BLaER1 treated with 17β-estradiol and CSF1 and Interleukin-3, amounts not matched to agents 10 nM and 100 nM (cell line): ENCODE measurements at regions not wholly inside any gene's neighbourhood (a gene's known extent, or its start where the extent isn't known, plus 50 kb on each side); places are given as distances from the start of the nearest gene placed in this dataset.

ENCODE experiments used
- H3K27ac ChIP-seq, 11 experiments: shearing (Covaris generic); formaldehyde crosslinking; 2 replicates each; pipeline ENCODE4 v1.8.1; 2022
- H3K27me3 ChIP-seq, 11 experiments: shearing (Covaris generic); formaldehyde crosslinking; 2 replicates each; pipeline ENCODE4 v1.8.1; 2022
- H3K36me3 ChIP-seq, 11 experiments: shearing (Covaris generic); formaldehyde crosslinking; 2 replicates each; pipeline ENCODE4 v1.8.1; 2022
- H3K4me1 ChIP-seq, 10 experiments: shearing (Covaris generic); formaldehyde crosslinking; 2 replicates each; pipeline ENCODE4 v1.8.1; 2022
- H3K4me2 ChIP-seq, 11 experiments: shearing (Covaris generic); formaldehyde crosslinking; 2 replicates each; pipeline ENCODE4 v1.8.1; 2022
- H3K4me3 ChIP-seq, 10 experiments: shearing (Covaris generic); formaldehyde crosslinking; 2 replicates each; pipeline ENCODE4 v1.8.1; 2022
- H3K9ac ChIP-seq, 11 experiments: shearing (Covaris generic); formaldehyde crosslinking; 2 replicates each; pipeline ENCODE4 v1.8.1; 2022
- H3K9me3 ChIP-seq, 11 experiments: shearing (Covaris generic); formaldehyde crosslinking; replicated peaks in 1 of 11; 2 replicates each; pipeline ENCODE4 v1.8.1; 2022
- H4K20me1 ChIP-seq, 11 experiments: shearing (Covaris generic); formaldehyde crosslinking; 2 replicates each; pipeline ENCODE4 v1.8.1; 2022
- Cebpa-rat ChIP-seq, 11 experiments: shearing (Covaris generic); IDR thresholded peaks; 2 replicates each; pipeline ENCODE4 v1.8.1; 2022

DNA sequence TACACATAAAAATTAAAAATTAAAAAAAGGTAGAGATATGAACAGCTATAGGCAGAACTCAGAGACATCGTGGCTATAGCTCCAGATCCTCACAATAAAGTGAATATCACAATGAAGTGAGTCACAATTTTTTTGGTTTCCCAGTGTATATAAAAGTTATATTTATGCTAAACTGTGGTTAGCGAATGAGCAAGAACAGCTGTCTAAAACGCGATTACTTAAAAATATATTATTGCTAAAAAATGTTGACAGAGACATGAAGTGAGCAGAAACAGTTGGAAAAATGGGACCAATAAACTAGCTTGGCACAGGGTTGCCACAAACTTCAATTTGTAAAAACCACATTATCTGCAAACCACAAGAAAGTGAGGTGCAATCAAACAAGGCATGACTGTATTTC lies 551.7 kb upstream of the NETO1 start:
- H3K4me2 ChIP-seq: no peak overlapping the region
- H3K36me3 ChIP-seq: no peaks in the 10 kb centered on the region
- peaks cover 0 to 5% (median 0%) of the 10 kb centered on the region in 11 experiments; a peak in 2 of 22 replicates for H3K9me3 ChIP-seq
- H3K27me3 ChIP-seq: no peaks in the 10 kb centered on the region
- no peak overlapping the region for H3K4me3 ChIP-seq
- peaks cover 0 to 2% (median 0%) of the 10 kb centered on the region in 10 experiments; a peak in 2 of 20 replicates for H3K4me1 ChIP-seq
- H3K9ac ChIP-seq: no peak overlapping the region
- no peak overlapping the region for H3K27ac ChIP-seq
- TF ChIP-seq Cebpa-rat (IDR thresholded peaks at IDR 0.05): no peak
- H4K20me1 ChIP-seq: no peaks in the 10 kb centered on the region

DNA sequence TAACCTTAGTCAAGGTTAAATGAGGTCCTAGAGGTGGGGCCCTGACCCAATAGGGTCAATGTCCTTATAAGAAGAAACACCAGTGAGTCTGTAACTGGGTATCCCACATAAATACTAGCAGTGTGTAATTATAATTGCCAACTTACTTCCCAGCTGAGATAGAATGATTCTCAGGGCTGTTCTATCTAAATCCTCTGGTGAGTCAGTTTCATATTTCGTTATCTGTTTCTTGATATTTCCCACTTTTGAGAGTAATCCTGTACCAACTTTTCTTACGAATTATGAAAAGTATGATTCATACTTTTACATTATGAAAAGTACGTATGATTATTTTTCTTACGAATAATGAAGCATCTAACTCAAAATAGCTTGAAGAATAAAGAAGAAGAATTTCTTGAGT lies 546.8 kb upstream of the NETO1 start:
- Histone ChIP-seq H3K36me3 (no peaks in the 10 kb centered on the region), H3K9me3 (peaks cover 0 to 11% (median 0%) of the 10 kb centered on the region in 11 experiments; a peak in 2 of 22 replicates)
- no peak for TF ChIP-seq Cebpa-rat (IDR thresholded peaks at IDR 0.05)

DNA sequence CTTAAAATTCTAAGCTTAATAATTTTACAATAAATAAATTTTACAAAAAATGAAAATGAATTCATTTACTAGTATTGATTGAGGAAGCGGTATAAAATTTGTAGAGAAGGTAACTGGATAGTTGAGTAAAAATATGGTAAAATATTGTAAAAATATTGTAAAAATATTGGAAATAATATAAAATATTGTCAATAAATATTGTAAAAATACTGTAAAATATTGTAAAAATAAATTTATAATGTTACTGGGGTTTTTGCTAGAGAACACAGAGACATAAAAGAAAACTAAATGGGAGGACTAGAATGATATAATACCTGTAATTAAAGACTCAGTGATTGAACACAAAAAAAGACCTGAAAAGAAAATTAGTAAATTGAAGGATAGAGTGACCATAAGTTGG lies 546.3 kb upstream of the NETO1 start:
- Histone ChIP-seq H4K20me1 (no peaks in the 10 kb centered on the region), H3K9me3 (peaks cover 0 to 11% (median 0%) of the 10 kb centered on the region in 11 experiments; a peak in 2 of 22 replicates), H3K36me3 (no peaks in the 10 kb centered on the region), H3K9ac (no peak overlapping the region), H3K4me2 (no peak overlapping the region), H3K27ac (no peak overlapping the region), H3K4me3 (no peak overlapping the region), H3K27me3 (no peaks in the 10 kb centered on the region), H3K4me1 (peaks cover 0 to 10% (median 3%) of the 10 kb centered on the region in 10 experiments; a peak in 6 of 20 replicates)
- TF ChIP-seq Cebpa-rat (IDR thresholded peaks at IDR 0.05): no peak

More for the DNA sequence above, 546.8 kb upstream of the NETO1 start:
- Histone ChIP-seq H3K27ac (no peak overlapping the region), H3K9ac (no peak overlapping the region), H4K20me1 (no peaks in the 10 kb centered on the region), H3K4me2 (no peak overlapping the region), H3K4me3 (no peak overlapping the region), H3K27me3 (no peaks in the 10 kb centered on the region), H3K4me1 (peaks cover 0 to 10% (median 3%) of the 10 kb centered on the region in 10 experiments; a peak in 6 of 20 replicates)

DNA sequence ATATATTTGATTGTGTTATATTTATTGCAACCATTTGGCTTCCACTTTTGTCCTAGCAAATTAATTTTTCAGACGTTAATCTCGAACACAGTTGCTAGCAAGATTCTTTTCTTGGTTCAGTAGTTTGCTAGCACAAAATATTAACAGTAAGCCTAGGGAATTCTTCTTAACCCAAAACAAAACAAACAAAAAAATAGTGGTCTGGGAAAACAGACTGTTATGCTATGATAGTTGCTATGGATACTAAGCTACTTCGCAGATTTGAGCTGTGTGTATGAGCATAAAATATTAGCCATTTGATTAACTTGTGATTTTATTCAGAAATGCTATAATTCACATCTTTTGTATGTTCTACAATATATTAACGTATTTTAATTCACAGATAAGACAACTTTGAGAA lies 541.5 kb upstream of the NETO1 start:
- Histone ChIP-seq H3K4me3 (no peak overlapping the region), H3K36me3 (no peaks in the 10 kb centered on the region), H3K27me3 (no peaks in the 10 kb centered on the region), H3K4me2 (no peak overlapping the region), H3K27ac (no peak overlapping the region), H3K9ac (no peak overlapping the region), H3K9me3 (0 out of 22 replicates have a peak, but pooled peaks cover 0 to 6% (median 0%) of the 10 kb centered on the region in 11 experiments), H3K4me1 (peaks cover 0 to 10% (median 3%) of the 10 kb centered on the region in 10 experiments; a peak in 5 of 20 replicates), H4K20me1 (no peaks in the 10 kb centered on the region)
- no peak for TF ChIP-seq Cebpa-rat (IDR thresholded peaks at IDR 0.05)

DNA sequence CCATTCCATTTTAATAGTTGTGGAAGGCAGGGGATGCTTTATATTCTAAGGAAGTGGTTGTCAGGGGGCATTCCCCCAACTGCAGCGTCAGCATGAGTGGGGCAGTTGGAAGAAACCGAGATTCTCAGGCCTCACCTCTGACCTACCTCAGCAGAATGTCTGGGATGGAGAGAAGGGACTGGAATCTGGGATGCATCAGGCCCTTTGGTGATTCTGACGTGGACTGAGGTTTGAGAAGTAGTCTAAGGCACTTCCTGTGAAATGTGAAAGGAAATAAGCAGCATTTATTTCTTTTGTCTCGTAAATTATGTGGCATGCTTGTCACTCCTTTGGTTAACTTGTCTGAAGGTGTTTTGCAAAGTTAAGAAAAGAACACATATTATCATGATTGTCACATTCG lies 540.7 kb upstream of the NETO1 start:
- no peaks in the 10 kb centered on the region for H3K36me3 ChIP-seq
- no peak for TF ChIP-seq Cebpa-rat (IDR thresholded peaks at IDR 0.05)
- no peak overlapping the region for H3K4me3 ChIP-seq
- H3K27ac ChIP-seq: no peak overlapping the region
- H3K9me3 ChIP-seq: 0 out of 22 replicates have a peak, but pooled peaks cover 0 to 6% (median 0%) of the 10 kb centered on the region in 11 experiments
- H3K27me3 ChIP-seq: no peaks in the 10 kb centered on the region
- peaks cover 0 to 8% (median 3%) of the 10 kb centered on the region in 10 experiments; a peak in 5 of 20 replicates for H3K4me1 ChIP-seq
- no peak overlapping the region for H3K4me2 ChIP-seq
- no peak overlapping the region for H3K9ac ChIP-seq
- no peaks in the 10 kb centered on the region for H4K20me1 ChIP-seq

DNA sequence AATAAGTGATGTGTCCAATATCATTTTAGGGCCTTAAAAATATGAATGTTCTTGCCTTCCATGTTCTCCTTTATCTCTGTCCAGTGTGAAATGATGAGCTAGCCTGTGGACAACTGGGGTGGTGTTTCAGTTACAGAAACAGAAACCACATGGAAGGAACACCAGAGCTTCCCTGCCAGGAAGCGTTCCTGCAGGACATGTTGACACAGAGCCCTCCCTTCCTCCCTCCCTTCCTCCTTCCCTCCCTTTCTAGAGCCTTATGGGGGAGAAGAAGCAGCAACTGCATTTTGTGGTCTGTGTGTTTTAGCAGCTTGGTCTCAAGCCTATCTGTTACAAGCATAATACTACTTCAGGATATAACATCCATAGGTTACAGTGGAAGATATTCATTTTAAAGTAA lies 539.7 kb upstream of the NETO1 start:
- 0 out of 22 replicates have a peak, but pooled peaks cover 0 to 6% (median 0%) of the 10 kb centered on the region in 11 experiments for H3K9me3 ChIP-seq
- H3K27ac ChIP-seq: no peak overlapping the region
- no peaks in the 10 kb centered on the region for H3K27me3 ChIP-seq
- no peaks in the 10 kb centered on the region for H4K20me1 ChIP-seq
- H3K36me3 ChIP-seq: no peaks in the 10 kb centered on the region
- no peak for TF ChIP-seq Cebpa-rat (IDR thresholded peaks at IDR 0.05)
- H3K4me2 ChIP-seq: no peak overlapping the region
- H3K9ac ChIP-seq: no peak overlapping the region
- no peak overlapping the region for H3K4me3 ChIP-seq
- H3K4me1 ChIP-seq: no peaks in the 10 kb centered on the region; a peak in 1 of 20 replicates

DNA sequence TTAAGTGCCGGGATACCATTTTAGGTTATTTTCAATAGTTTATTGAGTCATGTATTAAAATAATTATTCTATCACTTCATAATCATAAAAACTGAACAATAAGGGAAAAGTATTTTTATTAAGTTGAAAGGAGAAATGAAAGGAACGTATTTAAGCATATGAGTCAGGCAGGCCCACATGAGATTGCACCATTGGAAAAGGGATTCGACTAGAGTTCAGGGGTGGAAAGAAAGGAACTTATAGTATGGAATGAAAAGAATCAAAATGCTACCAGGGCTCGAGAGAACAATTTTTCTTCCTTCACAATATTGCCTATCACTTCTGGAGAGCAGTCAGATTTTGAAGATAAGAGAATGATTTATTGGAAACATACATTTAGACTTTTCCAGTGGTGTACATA lies 516.5 kb upstream of the NETO1 start:
- no peaks in the 10 kb centered on the region for H4K20me1 ChIP-seq
- no peaks in the 10 kb centered on the region for H3K36me3 ChIP-seq
- no peak overlapping the region for H3K27ac ChIP-seq
- H3K9ac ChIP-seq: no peak overlapping the region
- no peaks in the 10 kb centered on the region for H3K4me1 ChIP-seq
- no peak overlapping the region for H3K4me3 ChIP-seq
- no peaks in the 10 kb centered on the region for H3K27me3 ChIP-seq
- H3K9me3 ChIP-seq: no peaks in the 10 kb centered on the region
- TF ChIP-seq Cebpa-rat (IDR thresholded peaks at IDR 0.05): no peak
- no peak overlapping the region for H3K4me2 ChIP-seq

DNA sequence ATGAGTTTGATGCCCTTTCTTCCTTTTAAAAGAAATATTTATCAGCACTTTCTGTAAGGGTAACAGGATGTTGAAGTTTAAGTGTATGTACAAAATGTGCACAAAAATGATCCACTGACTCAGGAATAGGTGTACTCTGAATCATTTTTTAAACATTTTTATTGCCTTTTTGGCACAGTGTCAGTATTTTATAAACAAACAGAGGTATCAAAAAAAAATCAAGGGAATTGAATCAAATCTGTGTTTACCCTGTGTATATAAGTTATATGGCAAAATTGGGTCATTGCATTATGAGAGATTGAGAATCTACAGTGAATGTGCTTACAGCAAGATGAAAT lies 513.9 kb upstream of the NETO1 start:
- no peak overlapping the region for H3K4me2 ChIP-seq
- H3K36me3 ChIP-seq: no peaks in the 10 kb centered on the region
- H3K9ac ChIP-seq: no peak overlapping the region
- H3K4me3 ChIP-seq: no peak overlapping the region
- TF ChIP-seq Cebpa-rat (IDR thresholded peaks at IDR 0.05): no peak
- H4K20me1 ChIP-seq: no peaks in the 10 kb centered on the region
- H3K4me1 ChIP-seq: no peaks in the 10 kb centered on the region
- H3K9me3 ChIP-seq: peaks cover 0 to 2% (median 0%) of the 10 kb centered on the region in 11 experiments; a peak in 2 of 22 replicates
- no peaks in the 10 kb centered on the region for H3K27me3 ChIP-seq
- no peak overlapping the region for H3K27ac ChIP-seq

DNA sequence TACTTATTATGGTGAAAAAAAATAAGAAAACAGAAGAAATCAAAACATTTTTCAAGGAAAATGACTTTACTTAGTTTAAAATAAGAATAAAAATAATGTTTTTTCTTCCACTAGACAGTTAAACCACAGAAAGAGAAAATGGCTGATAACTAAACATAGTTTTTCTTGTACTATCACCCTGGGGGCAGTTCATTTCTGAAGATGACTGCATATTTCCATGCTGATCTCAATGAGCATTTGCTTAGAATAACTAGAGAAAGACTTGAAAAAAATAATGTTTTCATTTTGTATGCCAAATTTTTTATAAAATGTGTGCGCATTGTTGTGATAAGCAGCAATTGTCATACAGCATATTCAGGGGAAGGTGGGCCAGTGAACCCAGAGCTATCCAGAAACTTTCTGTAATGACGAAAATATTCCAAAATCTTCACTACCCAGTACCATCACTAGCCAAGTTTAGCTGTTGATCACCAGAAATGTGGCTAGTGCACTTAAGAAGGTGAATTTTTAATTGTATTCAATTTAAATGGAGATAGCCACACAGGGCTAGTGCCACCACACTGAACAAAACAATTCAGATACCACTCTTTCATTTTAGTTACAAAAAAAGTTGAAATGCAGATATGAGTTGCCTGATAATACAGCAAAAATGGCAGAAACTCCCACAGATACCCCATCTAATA lies 513.4 kb upstream of the NETO1 start:
- TF ChIP-seq Cebpa-rat (IDR thresholded peaks at IDR 0.05): no peak
- no peaks in the 10 kb centered on the region for H3K27me3 ChIP-seq
- no peak overlapping the region for H3K4me2 ChIP-seq
- H3K9ac ChIP-seq: no peak overlapping the region
- no peaks in the 10 kb centered on the region for H3K4me1 ChIP-seq
- no peaks in the 10 kb centered on the region for H3K36me3 ChIP-seq
- H3K27ac ChIP-seq: no peak overlapping the region
- no peak overlapping the region for H3K4me3 ChIP-seq
- no peaks in the 10 kb centered on the region for H4K20me1 ChIP-seq
- peaks cover 0 to 7% (median 4%) of the 10 kb centered on the region in 11 experiments; a peak in 5 of 22 replicates for H3K9me3 ChIP-seq

DNA sequence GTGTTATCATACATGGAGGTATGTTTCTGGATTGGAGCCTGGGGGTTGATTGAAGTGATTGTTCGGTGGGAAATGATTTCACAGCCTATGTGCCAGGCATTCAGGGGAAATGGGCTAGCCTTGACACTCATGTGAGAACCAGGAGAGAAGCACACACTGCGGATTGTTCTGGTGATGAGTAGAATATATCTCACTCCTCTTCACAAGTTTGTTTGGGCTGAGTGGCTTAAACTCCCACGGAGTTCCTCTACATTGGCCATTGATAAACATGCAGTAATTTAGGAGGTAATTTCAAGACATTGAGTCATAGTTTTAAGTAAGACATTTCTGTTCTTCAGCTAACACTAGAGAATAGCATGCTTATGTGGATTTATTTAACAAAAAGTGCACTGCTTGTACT lies 498.9 kb upstream of the NETO1 start:
- Histone ChIP-seq H3K27ac (no peak overlapping the region), H3K4me2 (no peak overlapping the region), H3K9ac (no peak overlapping the region), H3K9me3 (peaks cover 0 to 4% (median 0%) of the 10 kb centered on the region in 11 experiments; a peak in 1 of 22 replicates), H3K4me1 (no peaks in the 10 kb centered on the region), H4K20me1 (no peaks in the 10 kb centered on the region), H3K27me3 (no peaks in the 10 kb centered on the region), H3K36me3 (no peaks in the 10 kb centered on the region), H3K4me3 (no peak overlapping the region)
- TF ChIP-seq Cebpa-rat (IDR thresholded peaks at IDR 0.05): no peak
